SK-N-SH (cell line): ENCODE measurements at regions not wholly inside any gene's neighbourhood (a gene's known extent, or its start where the extent isn't known, plus 50 kb on each side); places are given as distances from the start of the nearest gene placed in this dataset.

Source experiments
- CTCF ChIA-PET: fragments of 300-600, 350-600 bp; formaldehyde crosslinking; extraction: SDS; loops from one replicate; lab custom pipeline; 2021; lab: Yijun Ruan, JAX
- POLR2A ChIA-PET: fragments of 350-600 bp; sonication (Branson Sonifier 250); formaldehyde crosslinking; extraction: SDS; loops from one replicate; lab custom pipeline; 2020; ENCODE audit warnings: antibody characterized with exemption, inconsistent platforms; lab: Yijun Ruan, JAX
- DNase-seq: peaks from one replicate; pipeline ENCODE4 v3.0.0; 2012
- H2AFZ ChIP-seq: fragments of 200-600 bp; sonication (generic); 2 replicates; pipeline ENCODE4 v1.8.1; 2016; ENCODE audit warnings: antibody characterized with exemption, mild to moderate bottlenecking, low read depth
- H3F3A ChIP-seq: fragments of 200-600 bp; sonication (generic); replicated peaks from 2 replicates; pipeline ENCODE3; 2016; ENCODE audit warnings: antibody characterized with exemption, mild to moderate bottlenecking; ENCODE audit not compliant: insufficient read depth
- H3K27ac ChIP-seq, 2 experiments: fragments of 200-500 bp in 1 of 2; fragments of 200-600 bp in 1 of 2; sonication (Bioruptor generic) in 1 of 2; sonication (generic), shearing (Covaris generic) in 1 of 2; 2 replicates each; pipeline versions ENCODE4 v1.5.1 to v1.6.1; 2014 to 2016; ENCODE audit warnings: low read depth in 2 of 2, inconsistent platforms in 1 of 2, low read length in 1 of 2, mild to moderate bottlenecking in 1 of 2, mixed read lengths in 1 of 2
- H3K27me3 ChIP-seq: fragments of 200-600 bp; sonication (generic), shearing (Covaris generic); 2 replicates; pipeline ENCODE4 v1.6.1; 2016; ENCODE audit warnings: mixed run types; ENCODE audit not compliant: insufficient read depth
- H3K36me3 ChIP-seq, 2 experiments: fragments of 200-500 bp in 1 of 2; fragments of 200-600 bp in 1 of 2; sonication (Bioruptor generic) in 1 of 2; sonication (generic) in 1 of 2; replicated peaks in 1 of 2; 2 replicates each; pipeline versions ENCODE3 to v1.5.1; 2014 to 2016; ENCODE audit warnings: low read length in 1 of 2, mild to moderate bottlenecking in 1 of 2; ENCODE audit not compliant: insufficient read depth in 2 of 2, control insufficient read depth in 1 of 2
- H3K4me1 ChIP-seq, 2 experiments: fragments of 200-500 bp in 1 of 2; fragments of 200-600 bp in 1 of 2; sonication (Bioruptor generic) in 1 of 2; sonication (generic), shearing (Covaris generic) in 1 of 2; 2 replicates each; pipeline versions ENCODE4 v1.5.1 to v1.6.1; 2014 to 2016; ENCODE audit warnings: low read depth in 1 of 2, low read length in 1 of 2, mixed run types in 1 of 2; ENCODE audit not compliant: insufficient read depth in 2 of 2, control insufficient read depth in 1 of 2
- H3K4me2 ChIP-seq: fragments of 200-600 bp; sonication (generic), shearing (Covaris generic); 2 replicates; pipeline ENCODE4 v1.6.1; 2017; ENCODE audit warnings: mixed run types
- H3K4me3 ChIP-seq, 2 experiments: fragments of 200-500 bp in 1 of 2; fragments of 200-600 bp in 1 of 2; sonication (Bioruptor generic) in 1 of 2; sonication (generic), shearing (Covaris generic) in 1 of 2; 2 replicates each; pipeline versions ENCODE4 v1.5.1 to v1.8.1; 2014 to 2016; ENCODE audit warnings: low read depth in 2 of 2, inconsistent platforms in 1 of 2, low read length in 1 of 2, mild to moderate bottlenecking in 1 of 2, mixed read lengths in 1 of 2, moderate library complexity in 1 of 2
- H3K79me2 ChIP-seq: fragments of 200-600 bp; sonication (generic); 2 replicates; pipeline ENCODE4 v1.8.1; 2017; ENCODE audit warnings: mild to moderate bottlenecking; ENCODE audit not compliant: insufficient read depth
- H3K9ac ChIP-seq: fragments of 200-600 bp; sonication (generic); 2 replicates; pipeline ENCODE4 v1.6.1; 2017; ENCODE audit warnings: mixed run types
- H3K9me2 ChIP-seq: fragments of 200-600 bp; sonication (generic); 2 replicates; pipeline ENCODE4 v1.6.1; 2017; ENCODE audit warnings: mixed run types
- H3K9me3 ChIP-seq: fragments of 200-600 bp; sonication (generic); 2 replicates; pipeline ENCODE4 v1.6.1; 2017; ENCODE audit warnings: mixed run types, mild to moderate bottlenecking, moderate library complexity
- H4K20me1 ChIP-seq: fragments of 200-600 bp; sonication (generic); 2 replicates; pipeline ENCODE4 v1.6.1; 2017; ENCODE audit warnings: mild to moderate bottlenecking, mixed run types; ENCODE audit not compliant: insufficient read depth
- ELF1 ChIP-seq: IDR thresholded peaks from 2 replicates; pipeline ENCODE4 v1.4.0; 2012
- EZH2phosphoT487 ChIP-seq: fragments of 200-600 bp; sonication (generic); IDR thresholded peaks from 2 replicates; pipeline ENCODE4 v1.6.1; 2017; ENCODE audit warnings: low read depth, mixed run types, mild to moderate bottlenecking, antibody characterized with exemption, moderate library complexity, borderline replicate concordance
- FOSL2 ChIP-seq: IDR thresholded peaks from 2 replicates; pipeline ENCODE4 v1.4.0; 2012; ENCODE audit warnings: low read depth, mild to moderate bottlenecking, moderate library complexity, borderline replicate concordance
- FOXJ3 ChIP-seq: sonication (generic); formaldehyde crosslinking; IDR thresholded peaks from 2 replicates; pipeline ENCODE4 v1.5.1; 2020; ENCODE audit warnings: mild to moderate bottlenecking, missing genetic modification reagents
- FOXM1 ChIP-seq: IDR thresholded peaks from 2 replicates; pipeline ENCODE4 v1.4.0; 2012; ENCODE audit warnings: low read depth, mild to moderate bottlenecking
- GATA2 ChIP-seq: sonication (generic); formaldehyde crosslinking; IDR thresholded peaks from 2 replicates; pipeline ENCODE4 v1.5.0; 2020; ENCODE audit warnings: mild to moderate bottlenecking, missing genetic modification reagents
- JUND ChIP-seq: IDR thresholded peaks from 2 replicates; pipeline ENCODE4 v1.4.0; 2012
- MEF2A ChIP-seq: IDR thresholded peaks from 2 replicates; pipeline ENCODE4 v1.4.0; 2012; ENCODE audit warnings: low read depth, borderline replicate concordance
- MXI1 ChIP-seq: IDR thresholded peaks from 2 replicates; pipeline ENCODE4 v1.6.1; 2012; ENCODE audit warnings: mild to moderate bottlenecking, low read depth, low read length, improper control_type of control experiment
- NFIC ChIP-seq: IDR thresholded peaks from 2 replicates; pipeline ENCODE4 v1.4.0; 2012; ENCODE audit warnings: borderline replicate concordance
- POLR2AphosphoS5 ChIP-seq: IDR thresholded peaks from 2 replicates; pipeline ENCODE4 v1.6.1; 2012; ENCODE audit warnings: low read depth, low read length
- RCOR1 ChIP-seq: fragments of 150-350 bp; IDR thresholded peaks from 2 replicates; pipeline ENCODE4 v1.6.1; 2017; ENCODE audit warnings: antibody characterized with exemption, low read length
- REST ChIP-seq: IDR thresholded peaks from 2 replicates; pipeline ENCODE4 v1.6.1; 2012; ENCODE audit warnings: mild to moderate bottlenecking, low read depth, low read length, moderate library complexity
- RFX5 ChIP-seq: IDR thresholded peaks from 2 replicates; pipeline ENCODE4 v1.6.1; 2012; ENCODE audit warnings: mild to moderate bottlenecking, improper control_type of control experiment, low read length
- TCF12 ChIP-seq: IDR thresholded peaks from 2 replicates; pipeline ENCODE4 v1.4.0; 2012
- TEAD4 ChIP-seq: IDR thresholded peaks from 2 replicates; pipeline ENCODE4 v1.4.0; 2012; ENCODE audit warnings: mild to moderate bottlenecking, borderline replicate concordance; ENCODE audit not compliant: insufficient read depth
- WGBS: methylation state at CpG from one replicate; pipeline ENCODE4 v1.1.6; 2017; ENCODE audit warnings: low lambda C conversion rate; 5-methylcytosine and 5-hydroxymethylcytosine counted together
- TF ChIP-seq, protein P1 (sequence below): IDR thresholded peaks from 2 replicates; pipeline ENCODE4; 2012
- TF ChIP-seq, protein P2 (sequence below): fragments of 150-350 bp; IDR thresholded peaks from 2 replicates; pipeline ENCODE4 v1.6.1; 2017; ENCODE audit warnings: antibody characterized with exemption, low read length, low read depth, borderline replicate concordance
- TF ChIP-seq, protein P3 (sequence below): fragments of 150-350 bp; IDR thresholded peaks from 2 replicates; pipeline ENCODE4 v1.6.1; 2016; ENCODE audit warnings: mild to moderate bottlenecking, low read depth, low read length
- TF ChIP-seq, protein P4 (sequence below): IDR thresholded peaks from 2 replicates; pipeline ENCODE4 v1.4.0; 2012; ENCODE audit warnings: low read depth
- TF ChIP-seq, protein P5 (sequence below): IDR thresholded peaks from 2 replicates; pipeline ENCODE4 v1.4.0; 2012; ENCODE audit warnings: low read depth, borderline replicate concordance

- DNase-seq: no peak
- no peak for TF ChIP-seq REST
- no peak for TF ChIP-seq NFIC
- TF ChIP-seq JUND: no peak
- TF ChIP-seq FOXJ3 (CRISPR knock-in tag): no peak
- no peak for TF ChIP-seq MXI1
- TF ChIP-seq, protein P1, sequence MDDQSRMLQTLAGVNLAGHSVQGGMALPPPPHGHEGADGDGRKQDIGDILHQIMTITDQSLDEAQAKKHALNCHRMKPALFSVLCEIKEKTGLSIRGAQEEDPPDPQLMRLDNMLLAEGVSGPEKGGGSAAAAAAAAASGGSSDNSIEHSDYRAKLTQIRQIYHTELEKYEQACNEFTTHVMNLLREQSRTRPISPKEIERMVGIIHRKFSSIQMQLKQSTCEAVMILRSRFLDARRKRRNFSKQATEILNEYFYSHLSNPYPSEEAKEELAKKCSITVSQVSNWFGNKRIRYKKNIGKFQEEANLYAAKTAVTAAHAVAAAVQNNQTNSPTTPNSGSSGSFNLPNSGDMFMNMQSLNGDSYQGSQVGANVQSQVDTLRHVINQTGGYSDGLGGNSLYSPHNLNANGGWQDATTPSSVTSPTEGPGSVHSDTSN: no peak
- no peak for TF ChIP-seq EZH2phosphoT487
- TF ChIP-seq, protein P2, sequence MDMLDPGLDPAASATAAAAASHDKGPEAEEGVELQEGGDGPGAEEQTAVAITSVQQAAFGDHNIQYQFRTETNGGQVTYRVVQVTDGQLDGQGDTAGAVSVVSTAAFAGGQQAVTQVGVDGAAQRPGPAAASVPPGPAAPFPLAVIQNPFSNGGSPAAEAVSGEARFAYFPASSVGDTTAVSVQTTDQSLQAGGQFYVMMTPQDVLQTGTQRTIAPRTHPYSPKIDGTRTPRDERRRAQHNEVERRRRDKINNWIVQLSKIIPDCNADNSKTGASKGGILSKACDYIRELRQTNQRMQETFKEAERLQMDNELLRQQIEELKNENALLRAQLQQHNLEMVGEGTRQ: no peak
- TF ChIP-seq, protein P3, sequence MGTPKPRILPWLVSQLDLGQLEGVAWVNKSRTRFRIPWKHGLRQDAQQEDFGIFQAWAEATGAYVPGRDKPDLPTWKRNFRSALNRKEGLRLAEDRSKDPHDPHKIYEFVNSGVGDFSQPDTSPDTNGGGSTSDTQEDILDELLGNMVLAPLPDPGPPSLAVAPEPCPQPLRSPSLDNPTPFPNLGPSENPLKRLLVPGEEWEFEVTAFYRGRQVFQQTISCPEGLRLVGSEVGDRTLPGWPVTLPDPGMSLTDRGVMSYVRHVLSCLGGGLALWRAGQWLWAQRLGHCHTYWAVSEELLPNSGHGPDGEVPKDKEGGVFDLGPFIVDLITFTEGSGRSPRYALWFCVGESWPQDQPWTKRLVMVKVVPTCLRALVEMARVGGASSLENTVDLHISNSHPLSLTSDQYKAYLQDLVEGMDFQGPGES: no peak
- TF ChIP-seq TCF12: no peak
- TF ChIP-seq GATA2 (CRISPR knock-in tag): no peak
- Histone ChIP-seq H4K20me1 (no peaks in the 10 kb centered on the region), H3K4me3 (no peak overlapping the region), H3K27ac (no peak overlapping the region), H3K4me1 (no peaks in the 10 kb centered on the region), H3K9me2 (no peaks in the 10 kb centered on the region), H3K27me3 (no peaks in the 10 kb centered on the region), H3K9ac (no peak overlapping the region), H3F3A (no peaks in the 10 kb centered on the region), H3K79me2 (no peaks in the 10 kb centered on the region), H2AFZ (no peak overlapping the region), H3K36me3 (no peaks in the 10 kb centered on the region), H3K4me2 (no peak overlapping the region), H3K9me3 (peaks cover 7% of the 10 kb centered on the region; the same call in 1 of the 2 replicates)
- CTCF ChIA-PET: no interaction called here
- POLR2A ChIA-PET: no interaction called here
- WGBS: 9% methylated on average over 1 of the region's 1 CpG
Observed at GRCh38 chr21:19522381-19522780, 1118.8 kb upstream of the TMPRSS15 start.

- CTCF ChIA-PET: no interaction called here
- Histone ChIP-seq H3K9me2 (no peaks in the 10 kb centered on the region), H3K4me1 (no peaks in the 10 kb centered on the region), H3K4me2 (no peak overlapping the region), H3K36me3 (no peaks in the 10 kb centered on the region), H3K27me3 (no peaks in the 10 kb centered on the region), H3F3A (no peaks in the 10 kb centered on the region), H3K27ac (no peak overlapping the region), H3K4me3 (no peak overlapping the region), H3K9me3 (peaks cover 7% of the 10 kb centered on the region; the same call in 1 of the 2 replicates), H2AFZ (no peak overlapping the region), H4K20me1 (no peaks in the 10 kb centered on the region), H3K9ac (no peak overlapping the region), H3K79me2 (no peaks in the 10 kb centered on the region)
- 0% methylated on average over 1 of the region's 1 CpG for WGBS
- no peak for DNase-seq
- POLR2A ChIA-PET: no interaction called here
- no peak for TF ChIP-seq FOSL2
- TF ChIP-seq EZH2phosphoT487: no peak
- TF ChIP-seq, protein P4, sequence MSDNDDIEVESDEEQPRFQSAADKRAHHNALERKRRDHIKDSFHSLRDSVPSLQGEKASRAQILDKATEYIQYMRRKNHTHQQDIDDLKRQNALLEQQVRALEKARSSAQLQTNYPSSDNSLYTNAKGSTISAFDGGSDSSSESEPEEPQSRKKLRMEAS: no peak
- TF ChIP-seq MEF2A: no peak
- TF ChIP-seq TEAD4: no peak
- TF ChIP-seq RFX5: no peak
- no peak for TF ChIP-seq POLR2AphosphoS5
- no peak for TF ChIP-seq MXI1
- TF ChIP-seq FOXM1: no peak
- no peak for TF ChIP-seq RCOR1
- no peak for TF ChIP-seq JUND
- TF ChIP-seq, protein P5, sequence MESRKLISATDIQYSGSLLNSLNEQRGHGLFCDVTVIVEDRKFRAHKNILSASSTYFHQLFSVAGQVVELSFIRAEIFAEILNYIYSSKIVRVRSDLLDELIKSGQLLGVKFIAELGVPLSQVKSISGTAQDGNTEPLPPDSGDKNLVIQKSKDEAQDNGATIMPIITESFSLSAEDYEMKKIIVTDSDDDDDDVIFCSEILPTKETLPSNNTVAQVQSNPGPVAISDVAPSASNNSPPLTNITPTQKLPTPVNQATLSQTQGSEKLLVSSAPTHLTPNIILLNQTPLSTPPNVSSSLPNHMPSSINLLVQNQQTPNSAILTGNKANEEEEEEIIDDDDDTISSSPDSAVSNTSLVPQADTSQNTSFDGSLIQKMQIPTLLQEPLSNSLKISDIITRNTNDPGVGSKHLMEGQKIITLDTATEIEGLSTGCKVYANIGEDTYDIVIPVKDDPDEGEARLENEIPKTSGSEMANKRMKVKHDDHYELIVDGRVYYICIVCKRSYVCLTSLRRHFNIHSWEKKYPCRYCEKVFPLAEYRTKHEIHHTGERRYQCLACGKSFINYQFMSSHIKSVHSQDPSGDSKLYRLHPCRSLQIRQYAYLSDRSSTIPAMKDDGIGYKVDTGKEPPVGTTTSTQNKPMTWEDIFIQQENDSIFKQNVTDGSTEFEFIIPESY: no peak
- no peak for TF ChIP-seq ELF1
Observed at GRCh38 chr21:19523061-19523460, 1119.5 kb upstream of the TMPRSS15 start.
